ENCODE measurements at regions not wholly inside any gene's neighbourhood (a gene's known extent, or its start where the extent isn't known, plus 50 kb on each side); places are given as distances from the start of the nearest gene placed in this dataset.

DNA sequence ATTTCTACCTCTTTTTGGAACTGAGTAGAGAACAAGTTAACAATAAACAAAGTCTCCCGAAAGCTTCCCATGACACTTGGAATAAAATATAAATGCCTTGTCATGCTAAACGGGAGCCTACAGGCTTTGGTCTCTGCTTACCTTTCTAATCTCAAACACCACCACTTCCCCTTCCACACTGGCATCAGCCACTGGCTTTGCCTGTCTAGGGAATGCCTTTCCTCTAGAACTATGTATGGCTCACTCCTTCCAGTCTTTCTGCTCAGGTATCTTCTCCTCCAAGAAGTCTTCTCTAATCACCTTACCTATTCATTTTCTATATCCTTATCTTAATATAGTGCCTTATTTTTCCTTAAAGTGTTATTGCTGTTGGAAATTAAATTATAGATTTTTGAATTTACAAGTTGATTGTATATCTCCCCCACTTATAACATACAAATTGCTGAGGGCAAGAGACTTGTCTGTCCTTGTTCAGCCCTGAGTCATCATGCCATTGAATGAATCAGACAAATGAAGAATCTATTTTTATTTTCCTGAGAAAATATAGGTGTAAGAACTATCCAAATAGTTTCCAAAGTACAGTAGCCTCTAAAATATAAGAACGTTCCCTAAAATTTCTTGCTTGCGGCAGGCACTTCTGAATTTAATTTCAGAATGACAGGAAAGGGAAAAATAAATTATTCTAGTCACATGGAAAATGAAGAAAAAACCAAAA, 119.2 kb downstream of the TM2D1 start:
- H3K4me3 ChIP-seq: no peak overlapping the region

DNA sequence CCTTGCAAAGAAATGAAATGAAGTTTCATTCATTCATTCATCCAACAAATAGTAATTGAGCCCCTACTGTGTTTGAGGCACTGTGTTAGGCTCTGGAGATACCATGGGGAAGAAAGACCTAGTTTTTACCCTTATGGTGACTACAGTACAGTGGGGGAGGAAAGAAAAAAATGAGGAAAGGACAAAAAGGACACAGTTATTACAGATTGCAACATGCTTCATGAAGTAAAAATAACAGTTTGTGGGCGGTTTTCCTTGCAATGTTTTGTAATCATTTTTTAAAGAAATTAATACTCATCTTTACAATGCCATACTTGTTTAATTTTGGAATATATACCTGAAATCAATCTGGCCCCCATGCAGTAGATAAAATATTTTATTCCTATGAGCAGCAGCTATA, 120.3 kb downstream of the TM2D1 start:
- H3K27me3 ChIP-seq: no peaks in the 10 kb centered on the region
- H3K4me3 ChIP-seq: no peak overlapping the region
- intact Hi-C loops (cut with DNase I): no loop called here
- peaks cover 5% of the 10 kb centered on the region for H3K4me1 ChIP-seq
- DNase-seq (no peak), ATAC-seq (peak; percentile 39)
- H3K9me3 ChIP-seq: no peaks in the 10 kb centered on the region
- no peak overlapping the region for H3K27ac ChIP-seq
- TF ChIP-seq, protein P1, sequence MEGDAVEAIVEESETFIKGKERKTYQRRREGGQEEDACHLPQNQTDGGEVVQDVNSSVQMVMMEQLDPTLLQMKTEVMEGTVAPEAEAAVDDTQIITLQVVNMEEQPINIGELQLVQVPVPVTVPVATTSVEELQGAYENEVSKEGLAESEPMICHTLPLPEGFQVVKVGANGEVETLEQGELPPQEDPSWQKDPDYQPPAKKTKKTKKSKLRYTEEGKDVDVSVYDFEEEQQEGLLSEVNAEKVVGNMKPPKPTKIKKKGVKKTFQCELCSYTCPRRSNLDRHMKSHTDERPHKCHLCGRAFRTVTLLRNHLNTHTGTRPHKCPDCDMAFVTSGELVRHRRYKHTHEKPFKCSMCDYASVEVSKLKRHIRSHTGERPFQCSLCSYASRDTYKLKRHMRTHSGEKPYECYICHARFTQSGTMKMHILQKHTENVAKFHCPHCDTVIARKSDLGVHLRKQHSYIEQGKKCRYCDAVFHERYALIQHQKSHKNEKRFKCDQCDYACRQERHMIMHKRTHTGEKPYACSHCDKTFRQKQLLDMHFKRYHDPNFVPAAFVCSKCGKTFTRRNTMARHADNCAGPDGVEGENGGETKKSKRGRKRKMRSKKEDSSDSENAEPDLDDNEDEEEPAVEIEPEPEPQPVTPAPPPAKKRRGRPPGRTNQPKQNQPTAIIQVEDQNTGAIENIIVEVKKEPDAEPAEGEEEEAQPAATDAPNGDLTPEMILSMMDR (IDR thresholded peaks at IDR 0.05): no peak
- no peaks in the 10 kb centered on the region for H3K36me3 ChIP-seq

More for the DNA sequence above, 119.2 kb downstream of the TM2D1 start:
- TF ChIP-seq, protein P1 (IDR thresholded peaks at IDR 0.05): no peak
- peaks cover 5% of the 10 kb centered on the region for H3K4me1 ChIP-seq
- no peaks in the 10 kb centered on the region for H3K27me3 ChIP-seq
- ATAC-seq: no peak
- no peaks in the 10 kb centered on the region for H3K36me3 ChIP-seq
- H3K9me3 ChIP-seq: no peaks in the 10 kb centered on the region
- peak overlapping the region; percentile 45 for H3K27ac ChIP-seq
- no peak for DNase-seq
- intact Hi-C loops (cut with DNase I): no loop called here

- Histone ChIP-seq H3K36me3 (no peaks in the 10 kb centered on the region), H3K27me3 (no peaks in the 10 kb centered on the region)
- intact Hi-C loops (cut with DNase I): no loop called here
Measured at GRCh38 chr1:61604261-61604660, 120.7 kb downstream of the TM2D1 start.

DNA sequence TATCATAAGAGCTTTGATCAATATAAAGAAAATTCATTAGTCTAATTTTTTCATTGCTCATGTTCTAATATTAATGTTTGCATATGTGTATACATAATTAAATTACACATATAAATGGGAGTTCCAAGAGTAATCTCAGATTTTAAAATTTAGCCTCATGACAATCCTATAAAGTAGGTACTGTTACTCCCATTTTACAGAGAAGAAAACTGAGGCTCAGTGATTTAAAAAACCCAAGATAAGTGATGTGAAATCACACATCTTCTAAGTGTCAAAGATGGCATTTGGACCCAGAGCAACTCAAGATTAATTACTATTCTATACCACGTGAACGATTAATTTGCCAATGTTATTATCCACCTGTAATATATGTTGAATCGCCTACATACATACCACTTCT, 122.3 kb downstream of the TM2D1 start:
- H3K27me3 ChIP-seq: no peaks in the 10 kb centered on the region
- no peak for ATAC-seq
- no peak overlapping the region for H3K4me3 ChIP-seq
- intact Hi-C loops (cut with DNase I): no loop called here
- no peaks in the 10 kb centered on the region for H3K9me3 ChIP-seq
- TF ChIP-seq, protein P1 (IDR thresholded peaks at IDR 0.05): no peak
- H3K36me3 ChIP-seq: no peaks in the 10 kb centered on the region
- no peak for DNase-seq
- peaks cover 5% of the 10 kb centered on the region for H3K4me1 ChIP-seq
- H3K27ac ChIP-seq: no peak overlapping the region

More at GRCh38 chr1:61604261-61604660, 120.7 kb downstream of the TM2D1 start:
- Histone ChIP-seq H3K27ac (no peak overlapping the region), H3K9me3 (no peaks in the 10 kb centered on the region), H3K4me3 (no peak overlapping the region), H3K4me1 (peaks cover 5% of the 10 kb centered on the region)
- TF ChIP-seq, protein P1 (IDR thresholded peaks at IDR 0.05): no peak
- no peak for DNase-seq
- ATAC-seq: no peak

- H3K4me3 ChIP-seq: no peak overlapping the region
- H3K27ac ChIP-seq: no peak overlapping the region
- DNase-seq (no peak), ATAC-seq (no peak)
- no peaks in the 10 kb centered on the region for H3K36me3 ChIP-seq
- TF ChIP-seq, protein P1 (IDR thresholded peaks at IDR 0.05): no peak
- no peaks in the 10 kb centered on the region for H3K27me3 ChIP-seq
- no peaks in the 10 kb centered on the region for H3K4me1 ChIP-seq
- no peaks in the 10 kb centered on the region for H3K9me3 ChIP-seq
- intact Hi-C loops (cut with DNase I): no loop called here
Measured at GRCh38 chr1:61597601-61598000, 127.3 kb downstream of the TM2D1 start.

Measured in upper lobe of right lung (tissue), 1 donor.